SK-N-SH (cell line): ENCODE measurements at regions not wholly inside any gene's neighbourhood (a gene's known extent, or its start where the extent isn't known, plus 50 kb on each side); places are given as distances from the start of the nearest gene placed in this dataset.
"Not testable (repeated sequence)": the region's sequence is repeated elsewhere in the genome, so short reads cannot be mapped to it uniquely, and the experiment has no call there.

Source experiments
- CTCF ChIA-PET: fragments of 300-600, 350-600 bp; formaldehyde crosslinking; extraction: SDS; loops from one replicate; lab custom pipeline; 2021; lab: Yijun Ruan, JAX
- POLR2A ChIA-PET: fragments of 350-600 bp; sonication (Branson Sonifier 250); formaldehyde crosslinking; extraction: SDS; loops from one replicate; lab custom pipeline; 2020; ENCODE audit warnings: antibody characterized with exemption, inconsistent platforms; lab: Yijun Ruan, JAX
- DNase-seq: peaks from one replicate; pipeline ENCODE4 v3.0.0; 2012
- H2AFZ ChIP-seq: fragments of 200-600 bp; sonication (generic); 2 replicates; pipeline ENCODE4 v1.8.1; 2016; ENCODE audit warnings: antibody characterized with exemption, mild to moderate bottlenecking, low read depth
- H3F3A ChIP-seq: fragments of 200-600 bp; sonication (generic); replicated peaks from 2 replicates; pipeline ENCODE3; 2016; ENCODE audit warnings: antibody characterized with exemption, mild to moderate bottlenecking; ENCODE audit not compliant: insufficient read depth
- H3K27ac ChIP-seq, 2 experiments: fragments of 200-500 bp in 1 of 2; fragments of 200-600 bp in 1 of 2; sonication (Bioruptor generic) in 1 of 2; sonication (generic), shearing (Covaris generic) in 1 of 2; 2 replicates each; pipeline versions ENCODE4 v1.5.1 to v1.6.1; 2014 to 2016; ENCODE audit warnings: low read depth in 2 of 2, inconsistent platforms in 1 of 2, low read length in 1 of 2, mild to moderate bottlenecking in 1 of 2, mixed read lengths in 1 of 2
- H3K27me3 ChIP-seq: fragments of 200-600 bp; sonication (generic), shearing (Covaris generic); 2 replicates; pipeline ENCODE4 v1.6.1; 2016; ENCODE audit warnings: mixed run types; ENCODE audit not compliant: insufficient read depth
- H3K36me3 ChIP-seq, 2 experiments: fragments of 200-500 bp in 1 of 2; fragments of 200-600 bp in 1 of 2; sonication (Bioruptor generic) in 1 of 2; sonication (generic) in 1 of 2; replicated peaks in 1 of 2; 2 replicates each; pipeline versions ENCODE3 to v1.5.1; 2014 to 2016; ENCODE audit warnings: low read length in 1 of 2, mild to moderate bottlenecking in 1 of 2; ENCODE audit not compliant: insufficient read depth in 2 of 2, control insufficient read depth in 1 of 2
- H3K4me1 ChIP-seq, 2 experiments: fragments of 200-500 bp in 1 of 2; fragments of 200-600 bp in 1 of 2; sonication (Bioruptor generic) in 1 of 2; sonication (generic), shearing (Covaris generic) in 1 of 2; 2 replicates each; pipeline versions ENCODE4 v1.5.1 to v1.6.1; 2014 to 2016; ENCODE audit warnings: low read depth in 1 of 2, low read length in 1 of 2, mixed run types in 1 of 2; ENCODE audit not compliant: insufficient read depth in 2 of 2, control insufficient read depth in 1 of 2
- H3K4me2 ChIP-seq: fragments of 200-600 bp; sonication (generic), shearing (Covaris generic); 2 replicates; pipeline ENCODE4 v1.6.1; 2017; ENCODE audit warnings: mixed run types
- H3K4me3 ChIP-seq, 2 experiments: fragments of 200-500 bp in 1 of 2; fragments of 200-600 bp in 1 of 2; sonication (Bioruptor generic) in 1 of 2; sonication (generic), shearing (Covaris generic) in 1 of 2; 2 replicates each; pipeline versions ENCODE4 v1.5.1 to v1.8.1; 2014 to 2016; ENCODE audit warnings: low read depth in 2 of 2, inconsistent platforms in 1 of 2, low read length in 1 of 2, mild to moderate bottlenecking in 1 of 2, mixed read lengths in 1 of 2, moderate library complexity in 1 of 2
- H3K79me2 ChIP-seq: fragments of 200-600 bp; sonication (generic); 2 replicates; pipeline ENCODE4 v1.8.1; 2017; ENCODE audit warnings: mild to moderate bottlenecking; ENCODE audit not compliant: insufficient read depth
- H3K9ac ChIP-seq: fragments of 200-600 bp; sonication (generic); 2 replicates; pipeline ENCODE4 v1.6.1; 2017; ENCODE audit warnings: mixed run types
- H3K9me2 ChIP-seq: fragments of 200-600 bp; sonication (generic); 2 replicates; pipeline ENCODE4 v1.6.1; 2017; ENCODE audit warnings: mixed run types
- H3K9me3 ChIP-seq: fragments of 200-600 bp; sonication (generic); 2 replicates; pipeline ENCODE4 v1.6.1; 2017; ENCODE audit warnings: mixed run types, mild to moderate bottlenecking, moderate library complexity
- H4K20me1 ChIP-seq: fragments of 200-600 bp; sonication (generic); 2 replicates; pipeline ENCODE4 v1.6.1; 2017; ENCODE audit warnings: mild to moderate bottlenecking, mixed run types; ENCODE audit not compliant: insufficient read depth
- EP300 ChIP-seq, 2 experiments: IDR thresholded peaks; 2 replicates each; pipeline versions ENCODE4 v1.4.0 to v1.6.1; 2012; ENCODE audit warnings: borderline replicate concordance in 1 of 2, low read depth in 1 of 2, low read length in 1 of 2
- FOXJ3 ChIP-seq: sonication (generic); formaldehyde crosslinking; IDR thresholded peaks from 2 replicates; pipeline ENCODE4 v1.5.1; 2020; ENCODE audit warnings: mild to moderate bottlenecking, missing genetic modification reagents
- GABPA ChIP-seq: IDR thresholded peaks from 2 replicates; pipeline ENCODE4 v1.4.0; 2012; ENCODE audit warnings: low read depth, mild to moderate bottlenecking
- IRF3 ChIP-seq: fragments of 150-350 bp; IDR thresholded peaks from 2 replicates; pipeline ENCODE4 v1.6.1; 2016; ENCODE audit warnings: mild to moderate bottlenecking, low read depth, low read length
- JUND ChIP-seq: IDR thresholded peaks from 2 replicates; pipeline ENCODE4 v1.4.0; 2012
- MEF2A ChIP-seq: IDR thresholded peaks from 2 replicates; pipeline ENCODE4 v1.4.0; 2012; ENCODE audit warnings: low read depth, borderline replicate concordance
- MXI1 ChIP-seq: IDR thresholded peaks from 2 replicates; pipeline ENCODE4 v1.6.1; 2012; ENCODE audit warnings: mild to moderate bottlenecking, low read depth, low read length, improper control_type of control experiment
- REST ChIP-seq: IDR thresholded peaks from 2 replicates; pipeline ENCODE4 v1.6.1; 2012; ENCODE audit warnings: mild to moderate bottlenecking, low read depth, low read length, moderate library complexity
- RFX5 ChIP-seq: IDR thresholded peaks from 2 replicates; pipeline ENCODE4 v1.6.1; 2012; ENCODE audit warnings: mild to moderate bottlenecking, improper control_type of control experiment, low read length
- RXRA ChIP-seq: IDR thresholded peaks from 2 replicates; pipeline ENCODE4 v1.4.0; 2012; ENCODE audit warnings: low read depth, mild to moderate bottlenecking, borderline replicate concordance
- SMC3 ChIP-seq: IDR thresholded peaks from 2 replicates; pipeline ENCODE4 v1.6.1; 2012; ENCODE audit warnings: low read depth, low read length, improper control_type of control experiment
- TAF1 ChIP-seq: IDR thresholded peaks from 2 replicates; pipeline ENCODE4 v1.6.1; 2012; ENCODE audit warnings: low read depth, mild to moderate bottlenecking, low read length, moderate library complexity, borderline replicate concordance
- TCF12 ChIP-seq: IDR thresholded peaks from 2 replicates; pipeline ENCODE4 v1.4.0; 2012
- TEAD4 ChIP-seq: IDR thresholded peaks from 2 replicates; pipeline ENCODE4 v1.4.0; 2012; ENCODE audit warnings: mild to moderate bottlenecking, borderline replicate concordance; ENCODE audit not compliant: insufficient read depth
- USF1 ChIP-seq: IDR thresholded peaks from 2 replicates; pipeline ENCODE4 v1.4.0; 2012; ENCODE audit warnings: low read depth, borderline replicate concordance
- YY1 ChIP-seq: IDR thresholded peaks from 2 replicates; pipeline ENCODE4 v1.4.0; 2012; ENCODE audit warnings: low read depth, mild to moderate bottlenecking
- WGBS: methylation state at CpG from one replicate; pipeline ENCODE4 v1.1.6; 2017; ENCODE audit warnings: low lambda C conversion rate; 5-methylcytosine and 5-hydroxymethylcytosine counted together
- TF ChIP-seq, protein P1 (sequence below): fragments of 150-350 bp; IDR thresholded peaks from 2 replicates; pipeline ENCODE4 v1.6.1; 2017; ENCODE audit warnings: antibody characterized with exemption, low read length, low read depth, borderline replicate concordance
- TF ChIP-seq, protein P2 (sequence below): IDR thresholded peaks from 2 replicates; pipeline ENCODE4 v1.4.0; 2012; ENCODE audit warnings: low read depth
- TF ChIP-seq, protein P3 (sequence below): IDR thresholded peaks from 2 replicates; pipeline ENCODE4; 2012

- Histone ChIP-seq H3K79me2 (no peaks in the 10 kb centered on the region), H3F3A (no peaks in the 10 kb centered on the region), H3K36me3 (no peaks in the 10 kb centered on the region), H3K4me1 (no peaks in the 10 kb centered on the region; a peak in 1 of 4 replicates), H3K27me3 (no peaks in the 10 kb centered on the region), H3K9ac (no peak overlapping the region), H3K4me3 (no peak overlapping the region)
- DNase-seq = no peak
- CTCF ChIA-PET = interaction anchor here (0.6 to 2.7 kb wide), 3 partner anchors 574 to 758 kb away, joined by 3 to 24 read pairs (median 3); no protein-coding TSS in a partner anchor
- TF ChIP-seq, protein P1, sequence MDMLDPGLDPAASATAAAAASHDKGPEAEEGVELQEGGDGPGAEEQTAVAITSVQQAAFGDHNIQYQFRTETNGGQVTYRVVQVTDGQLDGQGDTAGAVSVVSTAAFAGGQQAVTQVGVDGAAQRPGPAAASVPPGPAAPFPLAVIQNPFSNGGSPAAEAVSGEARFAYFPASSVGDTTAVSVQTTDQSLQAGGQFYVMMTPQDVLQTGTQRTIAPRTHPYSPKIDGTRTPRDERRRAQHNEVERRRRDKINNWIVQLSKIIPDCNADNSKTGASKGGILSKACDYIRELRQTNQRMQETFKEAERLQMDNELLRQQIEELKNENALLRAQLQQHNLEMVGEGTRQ = no peak
- no peak for TF ChIP-seq GABPA
- TF ChIP-seq MXI1 = no peak
- TF ChIP-seq, protein P2, sequence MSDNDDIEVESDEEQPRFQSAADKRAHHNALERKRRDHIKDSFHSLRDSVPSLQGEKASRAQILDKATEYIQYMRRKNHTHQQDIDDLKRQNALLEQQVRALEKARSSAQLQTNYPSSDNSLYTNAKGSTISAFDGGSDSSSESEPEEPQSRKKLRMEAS = no peak
- TF ChIP-seq TAF1 = no peak
- no peak for TF ChIP-seq IRF3
- no peak for TF ChIP-seq JUND
- TF ChIP-seq EP300 (IDR thresholded peaks at IDR 0.05; ENCODE audit: borderline replicate concordance in 1 of 2, low read depth in 1 of 2, low read length in 1 of 2) = no peak
- no peak for TF ChIP-seq TEAD4
- TF ChIP-seq TCF12 = no peak
- no peak for TF ChIP-seq MEF2A
- no peak for TF ChIP-seq USF1
- TF ChIP-seq RFX5 = no peak
- TF ChIP-seq RXRA = no peak
- TF ChIP-seq, protein P3, sequence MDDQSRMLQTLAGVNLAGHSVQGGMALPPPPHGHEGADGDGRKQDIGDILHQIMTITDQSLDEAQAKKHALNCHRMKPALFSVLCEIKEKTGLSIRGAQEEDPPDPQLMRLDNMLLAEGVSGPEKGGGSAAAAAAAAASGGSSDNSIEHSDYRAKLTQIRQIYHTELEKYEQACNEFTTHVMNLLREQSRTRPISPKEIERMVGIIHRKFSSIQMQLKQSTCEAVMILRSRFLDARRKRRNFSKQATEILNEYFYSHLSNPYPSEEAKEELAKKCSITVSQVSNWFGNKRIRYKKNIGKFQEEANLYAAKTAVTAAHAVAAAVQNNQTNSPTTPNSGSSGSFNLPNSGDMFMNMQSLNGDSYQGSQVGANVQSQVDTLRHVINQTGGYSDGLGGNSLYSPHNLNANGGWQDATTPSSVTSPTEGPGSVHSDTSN = no peak
- TF ChIP-seq FOXJ3 (CRISPR knock-in tag) = no peak
- TF ChIP-seq YY1 = no peak
- TF ChIP-seq REST = no peak
- TF ChIP-seq SMC3 = no peak
- TF ChIP-seq, all 33 proteins: peak for 0
- POLR2A ChIA-PET = no interaction called here
- H3K9me2 ChIP-seq = no peaks in the 10 kb centered on the region
- no peak overlapping the region for H3K4me2 ChIP-seq
- no peaks in the 10 kb centered on the region for H3K9me3 ChIP-seq
- no peak overlapping the region for H3K27ac ChIP-seq
- no peak overlapping the region for H2AFZ ChIP-seq
- 66% methylated on average over 1 of the region's 1 CpG for WGBS
- H4K20me1 ChIP-seq = no peaks in the 10 kb centered on the region
Observed at GRCh38 chr7:85895835-85896234, 709.0 kb upstream of the SEMA3D start.

DNA sequence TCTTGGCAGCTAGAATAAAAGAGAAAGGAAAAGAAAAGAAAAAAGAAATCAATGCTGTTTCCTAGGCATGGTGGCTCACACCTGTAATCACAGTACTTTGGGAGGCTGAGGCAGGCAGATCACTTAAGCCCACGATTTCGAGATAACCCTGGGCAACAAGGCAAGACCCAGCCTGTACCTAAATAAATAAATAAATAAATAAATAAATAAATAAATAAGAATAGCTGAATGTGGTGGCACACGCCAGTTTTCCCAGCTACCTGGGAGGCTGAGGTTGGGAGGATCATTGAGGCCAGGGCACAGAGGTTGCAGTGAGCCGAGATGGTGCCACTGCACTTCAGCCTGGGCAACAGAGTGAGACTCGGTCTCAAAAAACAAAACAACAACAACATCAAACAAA is 705.0 kb upstream of the SEMA3D start:
- H3F3A ChIP-seq, DNase-seq, H3K27ac ChIP-seq, H3K9ac ChIP-seq, H4K20me1 ChIP-seq, H3K4me3 ChIP-seq, H3K36me3 ChIP-seq, H3K79me2 ChIP-seq, H2AFZ ChIP-seq, H3K9me3 ChIP-seq, H3K4me2 ChIP-seq, POLR2A ChIA-PET, H3K9me2 ChIP-seq, H3K4me1 ChIP-seq, H3K27me3 ChIP-seq: not testable (repeated sequence)
- CTCF ChIA-PET = interaction anchor here (0.6 to 3.3 kb wide), 5 partner anchors 10 to 579 kb away, joined by 3 to 60 read pairs (median 3); no protein-coding TSS in a partner anchor
- 11% methylated on average over 5 of the region's 5 CpGs for WGBS
